H54 (cell line): ENCODE measurements at regions not wholly inside any gene's neighbourhood (a gene's known extent, or its start where the extent isn't known, plus 50 kb on each side); places are given as distances from the start of the nearest gene placed in this dataset.
"Not testable (repeated sequence)": the region's sequence is repeated elsewhere in the genome, so short reads cannot be mapped to it uniquely, and the experiment has no call there.

Source experiments
- DNase-seq: peaks from one replicate; pipeline ENCODE4 v3.0.0; 2011; ENCODE audit warnings: low spot score, mixed read lengths; ENCODE audit not compliant: insufficient read length
- FAIRE-seq: peaks from 3 replicates; lab custom pipeline; 2011; peaks lifted over from hg19 to GRCh38; lab: Jason Lieb, UNC

DNA sequence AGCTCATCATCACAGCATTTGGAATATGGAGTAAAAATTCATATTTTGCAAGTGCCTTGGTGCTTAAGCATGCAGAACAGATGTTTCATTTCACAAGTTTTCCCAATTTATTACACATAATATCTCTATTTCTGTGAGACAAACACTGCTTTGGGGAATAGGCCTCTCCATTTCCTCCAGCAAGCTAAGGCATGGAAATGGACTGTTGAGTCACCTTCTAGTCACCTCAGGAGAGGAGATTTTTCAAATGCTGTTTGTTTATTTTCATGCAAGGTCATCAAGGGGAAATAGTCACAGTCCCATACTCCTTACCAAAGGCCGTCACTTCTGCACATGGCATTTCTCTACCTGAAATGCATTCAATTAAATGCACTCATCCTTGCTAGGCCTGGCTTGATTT lies 57.4 kb upstream of the NUTM2D start:
- peak; percentile 88 for FAIRE-seq
- not testable (repeated sequence) for DNase-seq

DNA sequence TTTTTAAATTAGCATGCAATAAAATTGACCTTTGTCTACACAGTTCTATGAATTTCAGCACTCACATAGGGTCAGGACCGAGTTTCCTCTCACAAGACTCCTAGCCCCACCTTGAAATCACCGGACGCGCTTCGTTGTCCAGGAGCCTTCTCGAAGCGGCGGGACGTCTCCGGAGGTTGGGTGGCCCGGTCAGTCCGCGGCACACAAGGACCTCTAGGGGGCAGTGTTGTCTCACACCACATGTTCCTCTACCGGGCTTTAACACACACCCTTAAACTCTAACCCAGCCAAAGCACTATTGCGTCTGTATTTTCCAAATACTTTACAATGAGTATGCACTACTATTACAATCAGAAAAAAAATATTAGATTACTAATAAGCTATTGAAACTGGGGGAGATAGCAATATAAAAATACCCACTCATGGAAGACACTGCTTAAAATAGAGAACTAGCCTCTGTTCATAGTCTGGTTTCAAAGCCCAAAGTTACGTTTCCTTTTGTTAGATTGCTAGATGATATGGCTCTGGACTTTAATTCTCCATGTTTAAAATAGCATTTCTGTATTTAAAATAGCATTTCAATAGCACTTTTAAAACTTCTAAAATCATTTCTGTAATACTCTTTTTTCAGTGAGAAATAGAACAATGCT lies 56.0 kb upstream of the NUTM2D start:
- not testable (repeated sequence) for DNase-seq

DNA sequence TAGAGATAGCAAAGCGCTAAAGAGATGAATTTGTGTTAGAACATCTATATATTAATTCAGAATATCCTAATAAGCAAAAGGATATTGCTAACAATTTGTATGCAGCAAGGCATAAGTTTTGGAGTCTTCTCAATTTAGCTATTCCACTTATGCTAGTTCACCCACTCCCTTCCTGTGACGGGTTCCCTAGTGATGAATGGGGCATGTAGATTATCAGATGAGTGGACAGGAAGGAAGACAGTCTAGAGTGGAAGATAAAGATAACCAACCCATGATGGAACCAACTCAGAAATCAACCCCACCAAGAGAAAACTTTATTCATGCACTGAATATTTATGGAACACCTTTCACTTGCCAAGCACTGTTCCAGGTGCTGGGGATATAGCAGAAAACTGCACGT lies 55.4 kb upstream of the NUTM2D start:
- FAIRE-seq, DNase-seq: not testable (repeated sequence)

More for the DNA sequence above, 56.0 kb upstream of the NUTM2D start:
- peak; percentile 84 for FAIRE-seq

DNA sequence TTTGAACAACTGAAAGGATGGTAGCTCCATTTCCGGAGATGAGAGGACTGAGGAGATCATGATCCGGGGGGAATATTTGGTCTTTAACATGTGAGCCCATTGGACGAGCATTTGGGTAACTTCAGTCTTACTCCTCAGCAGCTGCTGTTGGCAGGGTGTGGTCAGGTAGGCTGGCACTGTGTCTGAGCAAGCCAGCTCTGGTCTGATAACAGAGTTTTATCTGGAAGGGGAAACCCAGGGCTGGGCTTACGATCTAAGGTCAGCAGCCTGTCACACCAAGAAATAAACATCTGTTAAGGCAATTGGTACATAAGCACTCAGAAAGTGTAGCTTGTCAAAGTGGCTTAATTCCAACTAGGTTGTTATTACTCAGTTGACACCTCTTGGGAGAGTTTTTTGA lies 53.8 kb upstream of the NUTM2D start:
- not testable (repeated sequence) for DNase-seq, FAIRE-seq

DNA sequence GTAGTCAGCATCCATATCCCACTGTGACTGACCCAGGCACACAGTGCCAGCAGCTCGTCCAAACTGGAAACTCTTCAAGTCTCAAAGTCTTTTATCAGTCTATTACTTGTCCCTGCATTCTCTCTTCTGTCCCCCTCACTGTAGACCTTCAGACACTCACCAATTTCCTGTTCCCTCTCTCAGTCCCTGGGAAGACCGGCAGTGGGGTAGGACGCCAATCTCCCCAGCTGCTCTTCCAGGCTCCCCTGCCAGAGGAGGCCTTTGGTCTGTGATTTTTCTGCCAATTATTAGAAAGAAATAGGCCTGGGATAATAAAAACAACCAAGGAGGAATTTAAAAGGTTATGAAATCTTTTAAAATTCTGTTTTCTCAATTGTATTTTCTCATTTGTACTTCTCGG lies 50.9 kb upstream of the NUTM2D start:
- DNase-seq, FAIRE-seq: not testable (repeated sequence)
